ENCODE measurements at regions not wholly inside any gene's neighbourhood (a gene's known extent, or its start where the extent isn't known, plus 50 kb on each side); places are given as distances from the start of the nearest gene placed in this dataset.

DNA sequence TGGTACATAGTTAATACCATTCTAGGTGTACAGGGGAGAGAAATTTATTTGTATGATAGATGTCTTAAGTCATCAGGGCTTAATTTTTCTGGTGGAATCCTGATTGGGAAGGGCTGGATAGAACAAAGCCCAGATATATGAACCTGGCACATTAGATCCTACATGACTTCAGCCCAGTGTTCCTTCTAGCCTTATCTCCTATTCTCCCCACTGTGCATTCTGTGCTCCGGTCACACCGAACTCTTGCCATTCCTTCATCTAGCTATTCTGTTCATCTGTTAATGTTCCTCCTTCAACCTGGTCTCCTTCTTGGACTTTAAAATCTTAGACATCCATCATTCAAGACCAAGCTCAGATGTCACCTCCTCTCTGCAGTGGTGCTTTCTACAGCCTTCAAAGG lies 68.9 kb upstream of the EED start:
- Histone ChIP-seq H3K4me2 (no peak overlapping the region), H3K36me3 (no peaks in the 10 kb centered on the region), H3K79me2 (ENCODE audit: low read depth) (no peaks in the 10 kb centered on the region), H3K4me1 (no peaks in the 10 kb centered on the region), H3K27ac (no peak overlapping the region), H2AFZ (replicated peaks) (no peak overlapping the region), H3K9me3 (ENCODE audit: low read depth) (no peaks in the 10 kb centered on the region), H3K27me3 (no peaks in the 10 kb centered on the region), H3F3A (ENCODE audit: low read depth) (no peaks in the 10 kb centered on the region), H4K20me1 (ENCODE audit: low read depth) (no peaks in the 10 kb centered on the region), H3K4me3 (no peak overlapping the region), H3K9ac (no peak overlapping the region)
- DNase-seq (ENCODE audit: low spot score), result no peak
- TF ChIP-seq EZH2phosphoT487 (IDR thresholded peaks at IDR 0.05), result no peak
- TF ChIP-seq, protein P1, sequence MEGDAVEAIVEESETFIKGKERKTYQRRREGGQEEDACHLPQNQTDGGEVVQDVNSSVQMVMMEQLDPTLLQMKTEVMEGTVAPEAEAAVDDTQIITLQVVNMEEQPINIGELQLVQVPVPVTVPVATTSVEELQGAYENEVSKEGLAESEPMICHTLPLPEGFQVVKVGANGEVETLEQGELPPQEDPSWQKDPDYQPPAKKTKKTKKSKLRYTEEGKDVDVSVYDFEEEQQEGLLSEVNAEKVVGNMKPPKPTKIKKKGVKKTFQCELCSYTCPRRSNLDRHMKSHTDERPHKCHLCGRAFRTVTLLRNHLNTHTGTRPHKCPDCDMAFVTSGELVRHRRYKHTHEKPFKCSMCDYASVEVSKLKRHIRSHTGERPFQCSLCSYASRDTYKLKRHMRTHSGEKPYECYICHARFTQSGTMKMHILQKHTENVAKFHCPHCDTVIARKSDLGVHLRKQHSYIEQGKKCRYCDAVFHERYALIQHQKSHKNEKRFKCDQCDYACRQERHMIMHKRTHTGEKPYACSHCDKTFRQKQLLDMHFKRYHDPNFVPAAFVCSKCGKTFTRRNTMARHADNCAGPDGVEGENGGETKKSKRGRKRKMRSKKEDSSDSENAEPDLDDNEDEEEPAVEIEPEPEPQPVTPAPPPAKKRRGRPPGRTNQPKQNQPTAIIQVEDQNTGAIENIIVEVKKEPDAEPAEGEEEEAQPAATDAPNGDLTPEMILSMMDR (IDR thresholded peaks at IDR 0.05), result no peak
- no peak for TF ChIP-seq EZH2 (IDR thresholded peaks at IDR 0.05)
- H3K27ac Mint-ChIP-seq, result no peak overlapping the region
- H3K4me1 Mint-ChIP-seq, result no peaks in the 10 kb centered on the region
- no peaks in the 10 kb centered on the region for H3K36me3 Mint-ChIP-seq
- H3K27me3 Mint-ChIP-seq (ENCODE audit: insufficient read depth, low read depth), result peaks cover 4% of the 10 kb centered on the region
- no peaks in the 10 kb centered on the region for H3K9me3 Mint-ChIP-seq
- H3K4me3 Mint-ChIP-seq, result no peak overlapping the region

DNA sequence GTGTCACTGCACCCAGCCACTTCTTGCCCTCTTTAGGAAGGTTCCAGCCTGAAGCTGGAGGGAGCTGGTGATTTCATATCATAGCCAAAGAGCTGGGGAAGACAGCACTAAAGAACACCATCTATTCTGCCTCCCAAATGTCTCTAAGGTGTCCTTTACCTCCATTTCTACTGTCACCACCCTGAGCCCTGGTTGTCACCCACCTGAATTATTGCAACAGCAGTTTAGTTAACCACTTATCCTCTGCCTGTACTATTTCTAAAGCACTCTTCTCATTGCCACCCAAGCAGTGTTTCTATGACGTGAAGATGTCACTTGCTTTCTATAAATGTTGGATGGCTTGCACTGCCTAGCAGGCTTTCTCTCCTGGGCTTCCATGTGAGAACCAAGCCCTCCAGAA lies 69.4 kb upstream of the EED start:
- H3K36me3 ChIP-seq, result no peaks in the 10 kb centered on the region
- no peak overlapping the region for H3K4me3 ChIP-seq
- no peaks in the 10 kb centered on the region for H3K9me3 Mint-ChIP-seq
- H3K27ac ChIP-seq, result no peak overlapping the region
- no peak overlapping the region for H3K4me2 ChIP-seq
- H3K27ac Mint-ChIP-seq, result no peak overlapping the region
- no peaks in the 10 kb centered on the region for H3K4me1 Mint-ChIP-seq
- H3K4me3 Mint-ChIP-seq, result no peak overlapping the region
- H3K27me3 ChIP-seq, result no peaks in the 10 kb centered on the region
- TF ChIP-seq EZH2phosphoT487 (IDR thresholded peaks at IDR 0.05), result no peak
- no peak for DNase-seq (ENCODE audit: low spot score)
- H4K20me1 ChIP-seq (ENCODE audit: low read depth), result no peaks in the 10 kb centered on the region
- no peak overlapping the region for H3K9ac ChIP-seq
- H3F3A ChIP-seq (ENCODE audit: low read depth), result no peaks in the 10 kb centered on the region
- no peaks in the 10 kb centered on the region for H3K79me2 ChIP-seq (ENCODE audit: low read depth)
- no peak overlapping the region for H2AFZ ChIP-seq (replicated peaks)
- H3K9me3 ChIP-seq (ENCODE audit: low read depth), result no peaks in the 10 kb centered on the region
- H3K36me3 Mint-ChIP-seq, result no peaks in the 10 kb centered on the region
- no peaks in the 10 kb centered on the region for H3K4me1 ChIP-seq
- peaks cover 4% of the 10 kb centered on the region for H3K27me3 Mint-ChIP-seq (ENCODE audit: insufficient read depth, low read depth)

DNA sequence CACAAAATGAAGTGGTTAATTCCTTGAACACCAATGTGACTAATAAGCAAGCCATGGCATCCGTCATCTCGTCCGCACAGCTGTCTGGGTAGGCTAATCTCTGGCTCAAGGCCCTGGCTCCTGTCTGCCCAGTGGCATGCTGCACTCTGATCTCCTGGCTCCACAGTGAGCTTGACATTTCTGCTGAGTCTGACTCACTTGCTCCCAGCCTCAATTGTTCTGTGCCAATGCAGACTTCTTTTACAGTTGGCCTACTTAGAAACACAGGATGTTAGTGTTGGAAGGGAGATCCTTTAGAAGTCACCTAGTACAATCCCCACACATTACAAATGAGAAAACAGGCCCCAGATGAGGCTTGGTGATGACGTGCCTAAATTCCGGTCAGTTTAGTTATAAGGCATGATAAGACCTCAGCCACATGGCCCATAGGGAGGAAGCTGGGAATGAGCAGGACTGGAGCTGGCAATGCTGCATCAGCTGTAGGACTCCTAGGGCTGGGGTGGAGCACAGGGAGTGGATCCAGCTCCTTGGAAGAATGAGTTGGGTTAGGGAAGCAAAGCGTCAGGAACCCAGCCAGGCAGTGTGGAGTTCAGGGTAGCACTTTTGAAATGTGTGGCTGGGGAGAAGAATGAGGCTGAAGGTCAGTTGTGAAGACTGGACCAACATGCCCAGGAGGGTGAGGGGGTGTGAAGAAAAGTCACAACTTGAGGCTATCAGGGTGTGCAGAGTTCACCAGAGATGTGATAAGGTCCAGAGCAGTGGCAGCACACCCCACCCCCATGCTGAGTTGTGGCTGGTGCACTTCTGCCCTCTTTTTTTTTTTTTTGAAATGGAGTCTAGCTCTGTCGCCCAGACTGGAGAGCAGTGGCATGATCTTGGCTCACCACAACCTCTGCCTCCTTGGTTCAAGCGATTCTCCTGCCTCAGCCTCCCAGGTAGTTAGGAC lies 70.2 kb upstream of the EED start:
- no peak overlapping the region for H3K4me2 ChIP-seq

More for the DNA sequence above, 70.2 kb upstream of the EED start:
- H3K4me3 ChIP-seq, result no peak overlapping the region
- no peak overlapping the region for H3K9ac ChIP-seq
- no peaks in the 10 kb centered on the region for H3F3A ChIP-seq (ENCODE audit: low read depth)
- H3K9me3 Mint-ChIP-seq, result no peaks in the 10 kb centered on the region
- H3K79me2 ChIP-seq (ENCODE audit: low read depth), result no peaks in the 10 kb centered on the region
- H3K36me3 Mint-ChIP-seq, result no peaks in the 10 kb centered on the region
- TF ChIP-seq EZH2phosphoT487 (IDR thresholded peaks at IDR 0.05) (no peak), EZH2 (IDR thresholded peaks at IDR 0.05) (no peak)
- TF ChIP-seq, protein P1 (IDR thresholded peaks at IDR 0.05), result no peak
- H3K4me1 Mint-ChIP-seq, result no peaks in the 10 kb centered on the region
- H3K27me3 ChIP-seq, result no peaks in the 10 kb centered on the region
- no peaks in the 10 kb centered on the region for H3K9me3 ChIP-seq (ENCODE audit: low read depth)
- H3K4me3 Mint-ChIP-seq, result no peak overlapping the region
- peaks cover 4% of the 10 kb centered on the region for H3K27me3 Mint-ChIP-seq (ENCODE audit: insufficient read depth, low read depth)
- H3K36me3 ChIP-seq, result no peaks in the 10 kb centered on the region
- no peak overlapping the region for H2AFZ ChIP-seq (replicated peaks)
- no peaks in the 10 kb centered on the region for H4K20me1 ChIP-seq (ENCODE audit: low read depth)
- DNase-seq (ENCODE audit: low spot score), result no peak
- H3K4me1 ChIP-seq, result peaks cover 5% of the 10 kb centered on the region
- no peak overlapping the region for H3K27ac Mint-ChIP-seq
- no peak overlapping the region for H3K27ac ChIP-seq

All from neural progenitor cell (in vitro differentiated cells).